NCI-H1105 (cell line): ENCODE measurements at regions not wholly inside any gene's neighbourhood (a gene's known extent, or its start where the extent isn't known, plus 50 kb on each side); places are given as distances from the start of the nearest gene placed in this dataset.
"Not testable (repeated sequence)": the region's sequence is repeated elsewhere in the genome, so short reads cannot be mapped to it uniquely, and the experiment has no call there.

Source experiments
- DNase-seq: peaks from one replicate; lab custom pipeline; 2025; lab: John Stamatoyannopoulos, UW

DNA sequence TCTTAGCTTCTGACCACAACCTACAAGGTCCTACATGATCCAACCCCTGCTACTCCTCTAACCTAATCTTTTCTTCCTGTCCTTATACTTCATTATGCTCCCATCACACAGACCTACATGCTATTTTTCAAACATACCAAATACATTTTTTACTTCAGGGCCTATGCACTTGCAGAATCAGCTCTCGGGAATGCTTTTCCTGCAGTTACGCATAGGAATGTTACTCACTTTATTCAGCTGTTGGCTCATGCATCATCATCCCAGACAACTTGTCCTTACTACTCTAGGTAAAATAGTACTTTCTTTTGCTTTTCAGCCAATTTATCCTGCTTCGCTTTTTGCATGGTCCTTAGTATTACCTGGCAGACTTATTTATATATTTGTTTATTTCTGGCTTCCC is 105.6 kb downstream of the OXSM start:
- DNase-seq = no peak

DNA sequence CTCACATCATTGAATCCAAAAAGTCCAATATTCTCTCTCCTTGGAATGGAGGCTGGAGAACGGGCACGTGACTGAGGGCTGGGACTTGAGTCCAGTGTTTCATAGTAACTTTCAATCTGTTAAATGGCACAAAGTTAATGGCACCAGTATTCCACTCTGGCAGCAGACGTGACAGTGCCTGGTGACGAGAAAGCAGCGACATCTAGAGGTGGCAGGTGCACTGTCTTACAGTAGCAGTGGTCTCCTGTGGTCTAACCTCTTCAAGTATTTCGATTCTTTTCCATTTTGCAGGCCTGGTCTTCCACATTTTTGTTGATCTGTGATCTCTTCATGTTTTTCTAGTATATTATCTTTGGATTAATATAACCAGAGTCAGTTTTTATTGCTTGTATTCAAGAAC is 107.1 kb downstream of the OXSM start:
- no peak for DNase-seq

DNA sequence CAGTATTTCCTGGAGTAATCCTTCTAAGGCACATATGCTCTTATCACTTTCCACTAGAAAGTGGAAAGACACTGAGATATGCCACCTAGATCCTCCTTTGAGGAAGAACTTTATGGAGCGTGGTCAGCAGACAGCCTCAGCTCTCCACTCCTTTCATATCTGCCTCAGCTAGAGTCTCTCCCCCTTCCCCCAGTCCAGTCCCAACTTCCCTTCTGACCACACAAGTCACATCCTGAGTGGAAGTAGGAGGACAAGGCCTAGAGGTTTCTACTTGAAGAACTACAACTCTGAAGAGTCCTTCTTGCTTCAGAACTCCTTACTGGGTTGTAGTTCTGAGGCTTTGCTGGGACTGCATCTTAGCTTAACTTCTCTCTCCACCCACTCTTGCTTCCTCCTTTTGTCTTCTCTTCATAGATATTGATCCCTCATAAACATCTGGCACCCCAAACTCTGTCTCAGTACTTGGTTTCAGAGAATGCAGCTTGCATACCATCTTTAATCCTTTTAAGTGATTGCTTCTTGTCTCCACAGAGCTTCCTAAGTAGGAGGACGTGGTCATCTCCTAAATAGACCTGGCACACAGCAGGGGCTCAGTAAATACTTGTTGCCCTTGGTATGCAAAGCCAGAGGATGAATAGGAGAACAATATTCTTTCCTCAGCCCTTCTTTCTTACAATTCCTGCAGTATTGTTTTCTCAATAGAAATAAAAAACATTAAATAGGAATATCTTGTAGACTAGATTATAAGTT is 109.6 kb downstream of the OXSM start:
- DNase-seq = no peak

DNA sequence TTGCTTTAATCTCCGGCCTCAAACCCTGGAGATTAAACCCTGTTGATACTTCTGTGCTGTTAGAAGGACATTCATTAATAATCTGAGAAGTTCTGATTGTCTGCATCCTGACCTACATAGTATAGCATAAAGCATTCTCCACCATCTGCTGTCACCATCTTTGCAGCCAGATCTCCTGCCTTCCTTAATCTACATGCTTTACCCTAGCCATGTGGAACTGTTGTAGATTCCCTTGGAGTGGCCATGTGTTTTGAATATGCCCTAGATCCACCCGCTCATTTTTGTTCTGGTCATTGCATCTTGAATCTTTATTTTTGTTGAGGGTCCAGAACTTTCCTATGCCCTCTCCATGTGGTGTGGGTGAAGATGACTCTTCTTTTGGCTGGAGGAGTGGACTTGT is 110.3 kb downstream of the OXSM start:
- no peak for DNase-seq

DNA sequence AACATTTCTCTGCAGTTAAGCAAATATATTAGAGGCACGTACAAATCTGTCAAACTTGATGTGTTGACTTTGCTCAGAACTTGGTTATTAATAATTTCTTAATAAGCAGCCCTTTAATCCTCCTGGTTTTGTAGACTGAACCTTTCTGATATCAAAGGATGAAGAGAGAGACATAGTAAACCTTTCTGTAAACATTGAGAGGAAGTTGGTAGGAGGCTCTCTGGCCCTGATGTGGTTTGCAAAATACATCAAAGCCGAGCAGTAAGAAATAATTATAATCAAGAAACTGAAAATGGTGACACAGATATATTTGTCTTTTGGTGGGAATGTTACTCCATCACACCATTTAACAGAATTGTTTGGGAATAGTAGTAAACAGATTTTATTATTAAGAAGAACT is 111.9 kb downstream of the OXSM start:
- DNase-seq = no peak

DNA sequence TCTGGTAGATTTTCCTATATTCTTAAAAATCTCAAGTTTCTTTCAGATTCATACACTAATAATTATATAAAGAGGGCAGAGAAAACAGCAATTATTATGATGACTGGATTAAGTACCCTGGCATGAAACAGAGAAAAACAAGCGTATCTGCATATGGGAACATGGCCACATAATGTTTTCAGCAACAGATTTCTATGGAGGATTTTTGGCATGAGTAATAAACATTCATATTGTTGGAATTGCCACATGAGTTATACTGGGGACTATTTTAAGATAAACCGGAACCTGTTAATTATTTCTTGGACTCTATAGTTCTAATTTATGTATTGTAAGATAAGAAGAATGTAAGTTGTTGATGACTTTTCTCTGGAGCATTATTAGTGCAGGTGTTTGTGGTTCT is 112.7 kb downstream of the OXSM start:
- no peak for DNase-seq

DNA sequence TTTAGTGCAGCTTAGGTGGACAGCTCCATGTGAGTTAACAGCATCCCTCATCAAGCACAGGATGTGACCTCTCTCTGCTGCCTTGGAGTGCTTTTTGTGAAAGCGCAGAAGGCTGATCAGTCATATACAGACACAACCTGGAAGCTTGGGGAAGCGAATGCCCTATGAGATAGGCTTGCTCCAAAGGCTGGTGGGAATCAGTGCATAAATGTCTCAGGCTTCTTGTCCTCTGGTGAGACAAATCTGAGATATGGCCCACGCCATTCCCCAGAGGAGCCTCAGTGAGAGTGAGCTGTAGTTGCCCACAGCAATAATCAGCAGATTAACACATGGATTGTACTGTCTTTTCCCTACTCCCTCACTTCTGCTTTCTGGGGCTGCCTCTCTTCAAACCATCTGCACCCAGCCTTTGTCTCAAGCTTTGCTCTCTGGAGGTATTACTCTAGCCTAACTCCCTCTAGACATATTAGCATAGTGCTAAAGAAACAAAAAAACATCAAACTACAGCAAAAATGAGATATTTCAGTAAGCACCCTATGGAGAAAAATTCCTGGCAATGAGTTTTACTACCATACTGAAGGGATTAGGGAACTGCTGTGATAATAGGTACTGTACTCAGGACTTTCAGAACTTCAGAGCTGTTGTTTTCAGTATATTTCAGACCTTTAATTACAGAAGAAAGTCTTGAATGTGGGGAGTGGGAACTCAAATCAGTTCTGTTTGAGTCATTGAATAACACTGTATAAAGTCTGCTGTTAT is 113.7 kb downstream of the OXSM start:
- DNase-seq = no peak

DNA sequence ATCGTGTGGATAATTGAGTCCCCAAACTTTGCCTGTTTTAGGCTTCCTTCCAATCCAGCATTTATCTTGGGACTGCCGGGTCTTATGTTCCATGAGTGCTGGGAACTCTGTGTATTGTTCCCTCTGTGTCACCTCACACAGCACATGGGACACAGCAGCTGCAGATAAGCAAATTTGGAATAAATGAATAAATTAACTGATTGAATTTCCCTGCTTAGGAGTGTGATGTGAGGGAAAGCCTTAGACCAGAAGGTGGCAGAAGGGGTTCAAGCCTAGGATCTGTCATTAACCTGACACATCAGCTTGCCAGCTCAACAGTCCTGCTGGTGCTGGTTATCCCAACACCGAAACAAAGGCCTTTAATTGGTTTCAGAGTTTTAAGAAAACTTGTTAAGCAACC is 114.3 kb downstream of the OXSM start:
- no peak for DNase-seq

DNA sequence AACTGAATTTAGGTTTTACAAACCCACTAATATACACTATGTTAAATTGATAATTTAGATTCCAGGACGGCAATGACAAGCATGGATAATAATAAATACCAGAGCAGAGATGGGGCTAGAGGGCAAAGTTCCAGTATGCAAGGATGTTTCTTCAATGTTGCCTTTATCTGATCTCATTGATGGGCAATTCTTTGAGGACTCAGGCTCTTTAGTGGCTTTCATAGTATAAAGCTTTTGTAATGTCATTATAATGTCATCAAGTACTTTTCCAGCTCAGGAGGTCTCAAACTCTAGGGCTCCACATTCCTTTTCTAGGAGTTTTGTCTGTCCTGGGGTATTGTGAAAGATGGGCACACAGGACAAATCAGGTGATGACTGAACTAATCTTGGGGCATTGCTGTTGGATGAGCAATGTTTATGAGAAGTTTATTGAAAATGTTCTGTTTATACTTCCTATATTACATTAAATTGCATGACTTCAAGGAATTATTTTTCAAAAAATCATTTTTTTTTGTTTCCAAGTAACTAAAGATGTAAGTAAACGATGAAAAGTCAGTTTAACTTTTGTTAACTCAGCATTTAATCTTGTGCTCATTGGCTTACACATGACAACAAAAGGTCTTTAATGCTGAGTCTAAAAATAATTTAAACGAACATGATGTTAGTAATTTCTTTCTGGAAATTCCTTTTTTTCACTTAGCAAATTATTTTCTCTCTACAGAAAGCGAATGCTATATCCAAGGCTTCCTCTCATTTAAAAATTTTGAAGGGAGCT is 116.4 kb downstream of the OXSM start:
- DNase-seq = no peak

DNA sequence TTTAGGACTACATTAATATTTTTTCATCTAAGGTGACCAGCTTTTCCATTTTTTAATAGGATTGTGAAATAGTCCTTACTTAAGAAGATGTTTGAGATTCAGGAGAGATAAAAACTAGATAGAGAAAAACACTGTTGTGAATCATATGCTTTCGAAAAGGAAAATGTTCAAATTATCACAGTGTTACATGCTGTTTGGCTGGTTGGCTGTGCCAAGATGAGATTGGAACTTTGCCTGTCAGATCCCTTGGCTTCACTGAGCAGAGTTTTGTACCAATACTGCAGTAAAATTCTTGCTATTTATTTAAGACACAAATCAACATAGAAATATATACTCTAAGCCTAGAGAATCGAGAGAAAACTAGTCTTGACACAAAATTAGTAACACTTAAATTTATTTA is 117.2 kb downstream of the OXSM start:
- DNase-seq = no peak

DNA sequence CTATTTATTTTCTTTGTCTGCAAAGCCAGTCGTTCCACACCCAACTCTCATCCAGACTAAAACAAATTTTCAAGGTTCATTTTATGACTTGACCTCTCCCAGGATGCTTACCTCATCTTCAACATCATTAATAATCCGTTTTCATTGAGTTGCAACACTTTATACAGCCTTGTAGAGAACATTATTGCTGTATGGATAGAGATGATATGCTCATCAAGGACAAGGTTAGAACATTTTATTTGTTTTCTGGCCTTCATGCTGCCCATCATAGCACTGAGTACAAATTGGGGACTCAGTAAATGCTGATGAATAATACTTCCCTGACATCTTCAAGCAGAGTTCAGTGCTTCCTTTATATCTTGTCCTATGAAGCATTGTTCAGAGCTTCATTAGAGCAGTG is 120.2 kb downstream of the OXSM start:
- DNase-seq = no peak

DNA sequence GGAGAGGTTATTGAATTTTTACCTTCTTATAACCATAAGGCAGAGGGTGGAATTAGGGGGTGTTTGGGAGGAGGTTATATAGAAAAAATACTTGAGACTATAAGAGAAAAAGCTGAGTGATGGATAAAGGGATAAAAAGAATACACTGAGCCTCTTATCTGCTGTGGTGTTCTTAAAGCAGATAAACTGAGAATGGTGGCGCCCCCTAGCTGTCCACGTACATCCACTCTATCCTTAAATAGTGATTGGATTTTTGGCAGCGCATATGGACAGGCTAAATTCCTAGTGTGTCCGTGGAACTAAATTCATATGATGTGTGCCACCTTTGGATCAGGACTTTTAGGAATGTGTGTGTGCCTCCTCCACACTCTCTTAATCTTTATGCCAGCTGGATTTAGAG is 121.1 kb downstream of the OXSM start:
- no peak for DNase-seq

DNA sequence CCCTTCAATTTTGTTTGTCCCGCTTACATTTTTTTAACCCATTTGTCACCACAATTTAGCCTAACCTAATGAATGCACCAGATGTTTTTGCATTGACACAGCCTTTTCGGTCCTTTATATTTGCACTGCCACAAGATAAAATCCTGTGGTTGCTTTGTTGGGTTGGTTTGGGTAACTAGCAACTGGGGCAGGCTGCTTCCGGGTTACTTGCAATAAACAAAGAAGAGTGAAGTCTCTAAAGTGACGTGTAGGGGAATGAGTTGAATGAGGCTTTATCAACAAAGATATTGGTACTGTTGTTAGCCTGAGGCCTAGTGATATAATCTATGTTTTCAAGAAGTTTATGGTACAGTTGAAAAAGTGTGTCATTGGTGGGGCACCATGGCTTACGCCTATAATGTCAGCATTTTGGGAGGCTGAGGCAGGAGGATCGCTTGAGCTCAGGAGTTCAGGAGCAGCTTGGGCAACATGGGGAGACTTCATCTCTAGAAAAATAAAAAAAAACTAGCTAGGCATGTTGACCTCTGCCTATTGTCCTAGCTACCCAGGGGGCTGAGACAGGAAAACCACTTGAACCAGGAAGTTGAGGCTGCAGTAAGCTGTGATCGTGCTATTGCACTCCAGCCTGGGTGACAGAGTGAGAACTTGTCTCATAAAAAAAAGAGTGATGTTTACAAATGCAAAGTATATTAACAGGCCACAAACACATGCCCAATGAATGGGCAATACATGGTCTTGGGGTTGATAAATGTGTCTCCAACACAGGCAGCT is 121.8 kb downstream of the OXSM start:
- DNase-seq = no peak

DNA sequence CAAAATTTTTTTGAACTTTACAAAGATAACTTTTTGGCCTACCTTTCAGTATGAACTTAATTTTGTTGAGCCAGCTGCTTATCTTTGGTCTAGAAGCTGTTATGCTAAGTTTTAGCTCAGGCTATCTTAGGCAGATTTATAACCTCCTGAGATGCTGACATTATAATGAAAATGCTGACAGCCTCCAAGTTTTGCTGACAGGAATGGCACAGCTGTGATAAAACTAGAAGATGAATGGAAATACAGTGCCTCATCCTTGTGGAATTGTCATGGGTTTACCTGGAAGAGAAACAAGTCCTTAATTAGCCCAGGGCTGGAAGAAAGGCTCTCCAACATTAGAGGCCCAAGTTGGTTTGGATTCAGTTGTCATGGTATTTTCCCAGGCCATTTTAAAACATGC is 123.3 kb downstream of the OXSM start:
- no peak for DNase-seq

DNA sequence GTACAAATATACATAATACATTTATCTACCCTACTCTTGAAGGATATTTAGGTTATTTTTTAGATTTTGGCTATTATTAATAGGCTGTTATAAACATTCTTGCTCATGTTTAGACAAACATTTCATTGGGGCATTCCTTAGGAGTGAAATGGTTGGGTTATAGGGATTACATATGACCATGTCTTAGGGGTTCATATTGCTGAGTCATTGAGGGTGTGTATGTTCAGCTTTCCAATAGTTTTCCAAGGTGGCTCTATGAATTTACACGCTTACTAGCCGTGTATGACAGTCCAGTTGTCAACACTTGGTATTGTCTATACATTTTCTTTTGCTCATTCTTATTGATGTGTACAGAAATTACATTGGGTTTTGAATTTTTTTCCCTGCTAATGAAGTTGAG is 125.8 kb downstream of the OXSM start:
- no peak for DNase-seq

DNA sequence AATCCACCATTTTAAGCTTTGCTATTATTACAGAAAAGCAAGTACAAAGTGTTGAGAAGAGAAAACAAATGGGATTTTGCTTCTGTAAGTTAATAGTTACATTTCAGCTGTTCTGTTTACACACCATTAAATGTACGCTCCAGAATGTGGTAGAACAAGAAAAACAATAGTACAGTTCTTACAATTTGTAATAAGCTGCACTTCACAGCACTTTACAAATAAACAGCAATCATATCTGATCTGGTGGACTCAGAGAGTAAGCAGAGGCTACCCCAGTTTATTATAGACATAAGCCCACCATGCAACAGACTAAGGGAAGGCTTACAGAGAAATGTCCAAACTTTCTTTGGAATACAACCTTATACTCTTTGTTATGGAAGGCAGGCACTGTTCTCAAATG is 126.4 kb downstream of the OXSM start:
- peak; percentile 42 for DNase-seq

DNA sequence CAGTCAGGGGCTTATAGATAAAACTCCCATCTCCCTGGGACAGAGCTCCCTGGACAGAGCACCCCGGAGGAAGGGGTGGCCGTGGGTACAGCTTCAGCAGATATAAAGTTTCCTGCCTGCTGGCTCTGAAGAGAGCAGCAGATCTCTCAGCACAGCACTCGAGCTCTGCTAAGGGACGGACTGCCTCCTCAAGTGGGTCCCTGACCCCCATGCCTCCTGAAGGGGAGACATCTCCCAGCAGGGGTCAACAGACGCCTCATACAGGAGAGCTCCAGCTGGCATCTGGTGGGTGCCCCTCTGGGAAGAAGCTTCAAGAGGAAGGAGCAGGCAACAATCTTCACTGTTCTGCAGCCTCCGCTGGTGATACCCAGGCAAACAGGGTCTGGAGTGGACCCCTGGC is 142.1 kb downstream of the OXSM start:
- DNase-seq = not testable (repeated sequence)

DNA sequence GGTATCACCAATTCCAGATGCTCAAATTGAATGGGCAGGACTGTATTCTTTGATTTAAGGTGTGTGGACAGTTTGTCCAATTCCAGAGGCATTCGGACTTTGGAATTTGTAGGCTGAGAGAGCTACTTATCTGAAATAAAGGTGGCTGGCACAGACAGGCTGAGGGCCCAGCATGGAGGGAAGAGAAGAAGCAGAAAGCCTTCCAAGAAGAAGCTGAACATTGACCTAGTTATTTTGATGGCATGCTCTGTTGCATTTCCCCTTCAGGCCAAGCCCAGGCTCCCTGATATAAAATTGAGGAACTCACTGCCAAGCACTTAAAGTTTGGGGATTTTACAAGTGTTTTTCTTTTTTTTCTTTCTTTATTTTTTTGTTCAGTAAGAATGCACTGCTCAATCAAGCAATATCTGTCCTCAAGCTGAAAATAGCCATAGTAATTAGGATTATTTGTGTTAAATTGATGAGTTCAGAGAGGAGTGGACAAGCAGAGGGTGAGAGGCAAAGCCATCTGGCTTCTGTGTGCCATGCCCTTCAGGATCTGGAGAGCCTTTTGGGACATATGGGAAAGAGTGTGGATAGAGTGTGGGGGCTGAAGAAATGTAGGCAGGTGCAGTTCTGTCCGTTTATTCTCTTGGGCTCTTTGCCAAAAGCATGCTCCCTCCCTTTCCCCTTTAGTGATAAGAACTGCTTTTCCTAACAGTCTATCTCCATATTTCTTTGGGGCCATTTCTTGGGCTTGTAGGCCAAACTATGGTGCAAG is 148.9 kb downstream of the OXSM start:
- no peak for DNase-seq

DNA sequence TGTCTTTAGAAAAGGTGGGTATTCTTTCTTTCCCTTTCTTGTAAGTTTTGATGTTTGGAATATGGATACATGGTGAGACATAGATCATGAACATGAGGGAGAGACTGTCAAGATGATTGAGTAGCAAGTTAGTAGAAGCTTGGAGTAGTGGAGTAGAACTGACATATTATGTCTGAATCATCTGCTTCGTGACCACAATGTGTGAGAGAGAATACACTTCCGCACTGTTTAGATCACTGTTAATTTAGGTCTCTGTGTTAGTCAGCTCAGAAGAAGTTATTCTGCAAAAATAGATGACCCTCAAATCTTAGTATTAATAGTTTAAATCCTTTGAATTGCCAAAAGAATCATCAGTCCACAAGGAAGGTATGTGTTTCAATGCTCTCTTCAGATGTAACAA is 151.0 kb downstream of the OXSM start:
- DNase-seq = no peak

DNA sequence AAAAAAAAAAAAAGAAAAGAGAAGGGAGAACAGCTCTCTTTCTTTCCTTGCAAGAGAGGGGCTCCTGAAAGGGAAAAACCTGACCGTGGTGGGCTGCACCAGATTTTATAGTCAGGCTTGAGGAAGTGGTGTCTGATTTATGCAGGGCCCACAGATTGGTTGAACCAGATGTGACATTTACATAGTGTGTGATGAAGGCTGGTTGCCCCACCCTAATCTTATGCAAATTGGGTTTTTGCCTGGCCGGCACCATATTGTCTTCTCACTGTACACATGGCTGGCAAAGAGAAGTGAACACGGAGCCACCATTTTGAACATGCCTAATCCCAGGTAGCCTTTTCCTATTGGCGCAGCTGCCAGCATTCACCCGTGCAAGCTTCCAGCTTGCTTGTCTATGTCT is 154.4 kb downstream of the OXSM start:
- DNase-seq = no peak

DNA sequence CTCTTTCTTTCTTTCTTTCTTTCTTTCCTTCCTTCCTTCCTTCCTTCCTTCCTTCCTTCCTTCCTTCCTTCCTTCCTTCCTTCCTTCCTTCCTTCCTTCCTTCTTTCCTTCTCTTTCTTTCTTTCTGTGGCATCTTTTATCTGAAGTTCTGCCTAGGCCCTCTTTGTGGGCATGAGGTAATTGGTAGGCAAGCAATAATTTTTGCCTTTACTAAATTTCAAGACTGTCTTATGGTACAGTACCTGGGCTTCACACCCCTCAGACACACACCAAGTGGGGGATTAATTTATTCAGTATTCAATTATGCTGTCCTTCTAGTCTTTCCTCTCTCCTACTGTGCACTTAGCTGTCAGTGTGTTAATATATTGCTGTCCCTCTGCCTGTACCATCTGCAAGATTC is 155.5 kb downstream of the OXSM start:
- no peak for DNase-seq

DNA sequence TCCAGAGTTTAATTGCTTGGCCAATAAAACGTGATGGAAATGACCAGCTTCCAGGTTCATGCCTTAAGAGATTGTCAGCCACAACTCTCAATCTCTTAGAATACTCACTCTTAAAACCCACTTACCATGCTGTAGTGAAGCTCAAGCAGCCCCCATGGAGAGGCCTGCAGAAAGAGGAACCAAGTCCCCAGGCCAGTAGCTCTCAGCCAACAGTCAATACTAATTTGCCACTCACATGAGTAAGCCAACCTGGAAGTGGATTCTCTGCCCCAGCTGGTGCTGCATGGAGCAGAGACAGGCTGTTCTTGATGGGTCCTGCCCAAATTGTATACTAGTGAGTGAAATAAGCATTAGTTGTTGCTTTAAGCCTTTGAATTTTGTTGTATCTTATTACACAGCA is 155.9 kb downstream of the OXSM start:
- DNase-seq = no peak
